GM13977 (cell line): ENCODE measurements at regions not wholly inside any gene's neighbourhood (a gene's known extent, or its start where the extent isn't known, plus 50 kb on each side); places are given as distances from the start of the nearest gene placed in this dataset.
"Not testable (repeated sequence)": the region's sequence is repeated elsewhere in the genome, so short reads cannot be mapped to it uniquely, and the experiment has no call there.

Source experiments
- DNase-seq: peaks from one replicate; pipeline ENCODE4 v3.0.0; 2012; ENCODE audit warnings: low spot score
- in situ Hi-C: fragments of 300-500 bp; cut with MboI; formaldehyde crosslinking; loops from one replicate; pipeline ENCODE4 v1.12.0; 2022; ENCODE audit warnings: low sequenced_read_pairs, low pct_unique_long_range_greater_than_20kb, mixed read lengths, inconsistent platforms; ENCODE audit not compliant: unreplicated experiment
- TF ChIP-seq, protein P1 (sequence below): IDR thresholded peaks from 2 replicates; pipeline ENCODE4 v1.5.1; 2012; ENCODE audit warnings: mild to moderate bottlenecking, control low read depth; ENCODE audit not compliant: insufficient read depth; ENCODE audit errors: extremely low read depth, missing control alignments

DNA sequence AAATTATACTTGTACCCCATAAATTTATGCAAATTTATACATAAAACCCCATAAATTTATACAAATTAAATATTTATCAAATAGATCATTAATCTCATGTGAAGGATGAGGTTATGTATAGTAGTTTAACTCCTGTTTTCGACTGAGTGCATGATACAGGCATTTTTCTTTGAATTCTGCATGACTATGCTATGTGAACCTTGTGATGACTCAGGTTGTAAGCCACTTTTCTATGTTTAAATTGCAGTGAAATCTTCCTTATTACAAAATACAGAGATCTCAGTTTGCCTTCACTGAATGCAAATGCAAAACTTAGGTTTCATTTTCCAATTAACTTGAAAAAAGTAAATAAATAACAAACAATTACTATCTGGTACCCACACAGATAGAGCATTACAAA is 843.7 kb downstream of the CDH11 start:
- in situ Hi-C loops: no loop called here
- TF ChIP-seq, protein P1, sequence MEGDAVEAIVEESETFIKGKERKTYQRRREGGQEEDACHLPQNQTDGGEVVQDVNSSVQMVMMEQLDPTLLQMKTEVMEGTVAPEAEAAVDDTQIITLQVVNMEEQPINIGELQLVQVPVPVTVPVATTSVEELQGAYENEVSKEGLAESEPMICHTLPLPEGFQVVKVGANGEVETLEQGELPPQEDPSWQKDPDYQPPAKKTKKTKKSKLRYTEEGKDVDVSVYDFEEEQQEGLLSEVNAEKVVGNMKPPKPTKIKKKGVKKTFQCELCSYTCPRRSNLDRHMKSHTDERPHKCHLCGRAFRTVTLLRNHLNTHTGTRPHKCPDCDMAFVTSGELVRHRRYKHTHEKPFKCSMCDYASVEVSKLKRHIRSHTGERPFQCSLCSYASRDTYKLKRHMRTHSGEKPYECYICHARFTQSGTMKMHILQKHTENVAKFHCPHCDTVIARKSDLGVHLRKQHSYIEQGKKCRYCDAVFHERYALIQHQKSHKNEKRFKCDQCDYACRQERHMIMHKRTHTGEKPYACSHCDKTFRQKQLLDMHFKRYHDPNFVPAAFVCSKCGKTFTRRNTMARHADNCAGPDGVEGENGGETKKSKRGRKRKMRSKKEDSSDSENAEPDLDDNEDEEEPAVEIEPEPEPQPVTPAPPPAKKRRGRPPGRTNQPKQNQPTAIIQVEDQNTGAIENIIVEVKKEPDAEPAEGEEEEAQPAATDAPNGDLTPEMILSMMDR: no peak

DNA sequence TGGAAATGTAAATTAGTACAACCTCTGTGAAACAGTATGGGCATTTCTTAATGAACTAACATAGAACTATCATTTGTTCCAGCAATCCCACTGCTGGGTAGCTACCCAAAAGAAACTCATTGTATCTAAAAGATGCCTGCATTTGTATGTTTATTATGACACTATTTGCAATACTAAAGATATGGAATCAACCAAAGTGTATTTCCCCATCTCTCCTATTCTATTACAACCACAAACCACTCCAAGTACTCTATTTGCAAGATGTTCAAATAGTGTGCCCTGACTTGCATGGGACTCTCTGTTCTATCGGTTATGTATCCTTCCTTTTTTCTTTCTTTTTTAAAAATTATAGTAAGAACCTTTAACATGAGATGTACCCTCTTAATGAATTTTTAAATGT is 845.2 kb downstream of the CDH11 start:
- DNase-seq: no peak
- in situ Hi-C loops: no loop called here
- TF ChIP-seq, protein P1: no peak

More for the DNA sequence above, 843.7 kb downstream of the CDH11 start:
- no peak for DNase-seq

DNA sequence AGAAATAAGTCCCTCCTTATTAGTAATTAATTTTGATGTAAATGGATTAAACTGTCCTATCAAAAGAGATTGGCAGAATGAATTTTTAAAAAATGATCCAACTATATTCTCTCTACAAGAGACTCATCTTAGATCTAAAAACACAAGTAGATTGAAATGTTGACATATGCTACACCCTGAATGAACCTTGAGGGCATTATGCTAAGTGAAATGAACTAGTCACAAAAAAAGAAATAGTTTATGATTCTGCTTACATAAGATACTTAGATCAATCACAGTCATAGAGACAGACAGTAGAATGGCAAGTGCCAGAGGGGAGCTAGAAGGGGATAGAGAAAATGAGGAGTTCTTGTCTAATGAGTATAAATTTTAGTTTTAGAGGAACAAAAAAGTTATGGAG is 849.8 kb downstream of the CDH11 start:
- TF ChIP-seq, protein P1: no peak
- DNase-seq: no peak
- in situ Hi-C loops: no loop called here

DNA sequence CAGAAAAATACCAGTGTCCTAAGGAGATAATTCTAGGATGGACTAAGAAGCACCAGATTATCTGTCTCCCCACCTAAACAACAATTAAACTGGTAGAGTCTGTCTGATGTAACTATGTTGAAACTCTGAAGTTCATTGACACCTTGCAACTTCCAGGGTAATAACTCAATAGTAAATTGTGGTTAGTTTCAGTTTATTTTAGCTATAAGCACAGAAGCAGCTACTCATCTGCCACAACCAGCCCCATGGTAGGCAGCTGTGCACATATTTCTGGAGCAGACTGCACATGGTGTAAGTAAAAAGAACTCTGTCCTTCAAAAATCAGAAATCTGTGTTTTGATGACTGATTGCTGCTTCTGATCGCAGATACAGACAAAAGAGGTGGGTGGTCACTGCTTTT is 852.1 kb downstream of the CDH11 start:
- no peak for DNase-seq
- TF ChIP-seq, protein P1: no peak
- in situ Hi-C loops: no loop called here

DNA sequence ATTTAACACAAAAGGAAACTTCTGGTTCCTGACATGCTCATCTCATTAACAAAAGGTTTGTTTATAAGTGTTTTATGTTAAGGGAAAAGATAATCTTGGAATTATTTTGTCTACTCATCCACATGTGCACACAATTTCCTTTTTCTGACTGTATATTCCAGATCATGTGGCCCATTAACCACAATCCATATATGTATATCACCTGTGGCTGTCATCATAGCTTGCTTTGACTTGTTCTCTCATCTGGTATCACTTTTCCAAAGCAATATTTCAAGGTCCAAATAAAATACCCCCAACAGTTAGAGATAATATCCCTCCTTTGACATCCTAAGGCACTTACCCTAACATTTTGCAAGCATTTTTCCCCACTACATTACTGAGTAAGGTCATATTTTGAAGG is 856.1 kb downstream of the CDH11 start:
- TF ChIP-seq, protein P1: no peak
- in situ Hi-C loops: no loop called here

GRCh38 chr16:64260631-64261401 is 861.0 kb downstream of the CDH11 start:
- in situ Hi-C loops, DNase-seq: not testable (repeated sequence)

More for the DNA sequence above, 856.1 kb downstream of the CDH11 start:
- no peak for DNase-seq

DNA sequence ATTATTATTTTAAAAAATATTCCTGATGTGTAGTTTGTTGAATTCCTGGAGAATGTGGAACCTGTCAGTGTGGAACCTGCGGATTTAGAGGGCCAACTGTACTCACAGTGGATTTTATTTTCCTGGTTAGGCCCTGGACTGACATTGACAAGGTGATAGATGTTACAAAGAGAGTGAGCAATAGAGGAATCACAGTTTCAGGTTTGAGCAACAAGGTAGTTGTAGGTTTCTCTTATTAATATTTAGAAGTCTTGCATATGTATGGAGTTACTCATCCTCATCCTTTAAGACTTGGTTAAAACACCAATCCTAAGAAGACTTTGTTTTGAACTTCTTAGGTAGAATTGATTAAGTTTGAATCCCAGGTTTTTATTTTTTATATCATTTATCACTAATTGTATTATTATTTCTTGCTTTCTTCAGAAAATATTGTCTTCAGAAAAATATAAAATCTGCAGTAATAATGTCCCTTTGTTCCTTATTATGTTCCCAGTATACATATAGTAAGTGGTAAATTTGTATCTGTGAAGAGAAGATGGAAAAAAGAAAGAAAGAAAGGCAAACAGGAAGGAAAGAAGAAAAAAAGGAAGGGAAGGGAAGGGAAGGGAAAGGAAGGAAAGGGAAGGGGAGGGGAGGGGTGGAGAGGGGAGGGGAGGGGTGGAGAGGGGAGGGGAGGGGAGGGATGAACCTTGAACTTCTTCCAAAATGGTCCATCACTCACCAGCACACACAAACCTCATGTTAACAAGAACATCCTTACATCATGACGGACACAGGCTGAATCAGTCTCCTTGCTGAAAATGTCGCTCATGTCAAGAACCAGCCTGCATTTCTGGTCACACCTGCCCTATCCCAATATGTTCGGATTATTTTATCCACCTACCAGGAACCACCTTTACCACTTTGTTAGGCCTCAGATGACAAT is 867.2 kb downstream of the CDH11 start:
- TF ChIP-seq, protein P1: no peak
- no peak for DNase-seq
- in situ Hi-C loops: no loop called here
